Naive thymus-derived CD4-positive, alpha-beta T cell (primary cell): ENCODE measurements at regions not wholly inside any gene's neighbourhood (a gene's known extent, or its start where the extent isn't known, plus 50 kb on each side); places are given as distances from the start of the nearest gene placed in this dataset.

Experiments used
- ATAC-seq: fragments of 150-1000 bp; cut with Tn5 transposase; 2 replicates; pipeline ENCODE4 v1.10.0; 2021; ENCODE audit warnings: mild to moderate bottlenecking, moderate library complexity
- CTCF ChIA-PET: fragments of 350-600 bp; sonication (Branson Sonifier 250); formaldehyde crosslinking; loops from one replicate; lab custom pipeline; 2021; ENCODE audit warnings: antibody characterized with exemption; lab: Charles Lee
- POLR2A ChIA-PET: fragments of 350-600 bp; sonication (Branson Sonifier 250); formaldehyde crosslinking; loops from one replicate; lab custom pipeline; 2021; ENCODE audit warnings: antibody characterized with exemption, inconsistent platforms; lab: Charles Lee
- DNase-seq, 9 donors: peaks; one replicate each; pipeline versions ENCODE4 v3.0.0 to v3.0.0-alpha.2; 2020 to 2022; ENCODE audit warnings: mixed read lengths in 1 of 9
- H3K27ac ChIP-seq: one replicate; pipeline ENCODE4 v1.7.0; 2013; ENCODE audit warnings: mild to moderate bottlenecking, low read depth, low read length, moderate library complexity
- H3K27me3 ChIP-seq, 2 donors: one replicate each; pipeline ENCODE4 v1.7.0; 2013; ENCODE audit warnings: low read length in 2 of 2, mild to moderate bottlenecking in 2 of 2, moderate library complexity in 2 of 2; ENCODE audit not compliant: control insufficient read depth in 2 of 2, insufficient read depth in 2 of 2
- H3K36me3 ChIP-seq, 3 experiments: 1 replicate in 2 of 3; 2 replicates in 1 of 3; pipeline ENCODE4 v1.7.0; 2013; ENCODE audit warnings: low read length in 3 of 3, mild to moderate bottlenecking in 3 of 3, moderate library complexity in 1 of 3; ENCODE audit not compliant: insufficient read depth in 3 of 3, control insufficient read depth in 2 of 3
- H3K4me1 ChIP-seq, 2 donors: one replicate each; pipeline ENCODE4 v1.7.0; 2013; ENCODE audit warnings: low read length in 2 of 2, mild to moderate bottlenecking in 2 of 2, moderate library complexity in 1 of 2; ENCODE audit not compliant: control insufficient read depth in 2 of 2, insufficient read depth in 2 of 2
- H3K4me3 ChIP-seq: 2 replicates; pipeline ENCODE4 v1.7.0; 2013; ENCODE audit warnings: mild to moderate bottlenecking, low read length
- H3K9me3 ChIP-seq, 3 experiments: 1 replicate in 2 of 3; 2 replicates in 1 of 3; pipeline ENCODE4 v1.7.0; 2013; ENCODE audit warnings: low read length in 3 of 3; ENCODE audit not compliant: control insufficient read depth in 2 of 3
- H3K27ac Mint-ChIP-seq, 9 donors: one replicate each; pipeline ENCODE4 v1.8.0; 2020 to 2022; ENCODE audit warnings: mixed read lengths in 9 of 9, mild to moderate bottlenecking in 8 of 9, moderate library complexity in 5 of 9, inconsistent platforms in 2 of 9
- H3K27me3 Mint-ChIP-seq, 5 donors: one replicate each; pipeline ENCODE4 v1.8.0; 2021 to 2022; ENCODE audit warnings: mixed read lengths in 5 of 5, mild to moderate bottlenecking in 1 of 5
- H3K36me3 Mint-ChIP-seq, 5 donors: one replicate each; pipeline ENCODE4 v1.8.0; 2020 to 2022; ENCODE audit warnings: mixed read lengths in 5 of 5, mild to moderate bottlenecking in 3 of 5, inconsistent platforms in 1 of 5
- H3K4me1 Mint-ChIP-seq, 7 donors: one replicate each; pipeline ENCODE4 v1.8.0; 2020 to 2022; ENCODE audit warnings: mixed read lengths in 7 of 7, mild to moderate bottlenecking in 3 of 7, inconsistent platforms in 1 of 7
- H3K4me3 Mint-ChIP-seq, 10 donors: one replicate each; pipeline ENCODE4 v1.8.0; 2020 to 2022; ENCODE audit warnings: mild to moderate bottlenecking in 10 of 10, mixed read lengths in 10 of 10, moderate library complexity in 6 of 10, inconsistent platforms in 2 of 10
- H3K9me3 Mint-ChIP-seq, 11 donors: one replicate each; pipeline ENCODE4 v1.8.0; 2020 to 2022; ENCODE audit warnings: mixed read lengths in 11 of 11, mild to moderate bottlenecking in 4 of 11, inconsistent platforms in 1 of 11, moderate library complexity in 1 of 11
- intact Hi-C, 2 donors: fragments of 100-400 bp; cut with micrococcal nuclease; formaldehyde crosslinking; loops; one replicate each; pipeline ENCODE4 v1.15.1; 2023

- no peaks in the 10 kb centered on the region for H3K36me3 Mint-ChIP-seq
- H3K9me3 Mint-ChIP-seq = peaks cover 0 to 7% (median 0%) of the 10 kb centered on the region in 11 donors
- Histone ChIP-seq H3K9me3 (no peaks in the 10 kb centered on the region), H3K27ac (no peak overlapping the region), H3K4me1 (no peaks in the 10 kb centered on the region), H3K4me3 (no peak overlapping the region), H3K27me3 (no peaks in the 10 kb centered on the region), H3K36me3 (no peaks in the 10 kb centered on the region)
- DNase-seq = no peak
- ChIA-PET CTCF (no interaction called here), POLR2A (no interaction called here)
- H3K4me3 Mint-ChIP-seq = no peak overlapping the region
- ATAC-seq = no peak
- no peak overlapping the region for H3K27ac Mint-ChIP-seq
- H3K4me1 Mint-ChIP-seq = no peaks in the 10 kb centered on the region
- H3K27me3 Mint-ChIP-seq = peaks cover 0 to 16% (median 12%) of the 10 kb centered on the region in 5 donors
- intact Hi-C loops = no loop called here
These were observed 218.1 kb downstream of the SNX19 start for GRCh38 chr11:130698174-130698573.

GRCh38 chr11:130699561-130699960, 216.7 kb downstream of the SNX19 start:
- no peak for DNase-seq
- no peak overlapping the region for H3K4me3 Mint-ChIP-seq
- H3K36me3 ChIP-seq = no peaks in the 10 kb centered on the region
- POLR2A ChIA-PET = no interaction called here
- intact Hi-C loops = no loop called here
- no peaks in the 10 kb centered on the region for H3K4me1 Mint-ChIP-seq
- H3K27me3 Mint-ChIP-seq = peaks cover 0 to 23% (median 13%) of the 10 kb centered on the region in 5 donors
- CTCF ChIA-PET = no interaction called here
- peaks cover 0 to 12% (median 2%) of the 10 kb centered on the region in 11 donors for H3K9me3 Mint-ChIP-seq
- H3K27ac Mint-ChIP-seq = no peak overlapping the region
- H3K4me3 ChIP-seq = no peak overlapping the region
- H3K36me3 Mint-ChIP-seq = no peaks in the 10 kb centered on the region
- no peak for ATAC-seq
- H3K4me1 ChIP-seq = no peaks in the 10 kb centered on the region
- no peaks in the 10 kb centered on the region for H3K27me3 ChIP-seq
- H3K27ac ChIP-seq = no peak overlapping the region
- H3K9me3 ChIP-seq = no peaks in the 10 kb centered on the region

- Histone ChIP-seq H3K4me3 (no peak overlapping the region), H3K4me1 (no peaks in the 10 kb centered on the region), H3K36me3 (no peaks in the 10 kb centered on the region), H3K27me3 (no peaks in the 10 kb centered on the region), H3K27ac (no peak overlapping the region), H3K9me3 (no peaks in the 10 kb centered on the region)
- H3K36me3 Mint-ChIP-seq = no peaks in the 10 kb centered on the region
- H3K4me1 Mint-ChIP-seq = no peaks in the 10 kb centered on the region
- ATAC-seq (no peak), DNase-seq (no peak)
- intact Hi-C loops = no loop called here
- CTCF ChIA-PET = no interaction called here
- POLR2A ChIA-PET = no interaction called here
- peaks cover 0 to 12% (median 2%) of the 10 kb centered on the region in 11 donors for H3K9me3 Mint-ChIP-seq
- no peak overlapping the region for H3K27ac Mint-ChIP-seq
- H3K4me3 Mint-ChIP-seq = no peak overlapping the region
- peaks cover 0 to 20% (median 13%) of the 10 kb centered on the region in 5 donors for H3K27me3 Mint-ChIP-seq
These were observed 216.2 kb downstream of the SNX19 start for GRCh38 chr11:130700092-130700491.

- CTCF ChIA-PET = no interaction called here
- no peaks in the 10 kb centered on the region for H3K36me3 Mint-ChIP-seq
- Histone ChIP-seq H3K4me1 (no peaks in the 10 kb centered on the region), H3K27ac (no peak overlapping the region), H3K9me3 (no peaks in the 10 kb centered on the region), H3K36me3 (no peaks in the 10 kb centered on the region), H3K4me3 (no peak overlapping the region), H3K27me3 (peaks cover 0 to 3% of the 10 kb centered on the region in 2 donors)
- H3K27me3 Mint-ChIP-seq = peaks cover 0 to 28% (median 20%) of the 10 kb centered on the region in 5 donors
- POLR2A ChIA-PET = no interaction called here
- no peak overlapping the region for H3K4me3 Mint-ChIP-seq
- DNase-seq (no peak), ATAC-seq (no peak)
- peaks cover 0 to 12% (median 2%) of the 10 kb centered on the region in 11 donors for H3K9me3 Mint-ChIP-seq
- no peaks in the 10 kb centered on the region for H3K4me1 Mint-ChIP-seq
- intact Hi-C loops = no loop called here
- no peak overlapping the region for H3K27ac Mint-ChIP-seq
These were observed 212.6 kb downstream of the SNX19 start for GRCh38 chr11:130703489-130704190.

- Histone ChIP-seq H3K27me3 (peaks cover 0 to 3% of the 10 kb centered on the region in 2 donors), H3K9me3 (no peaks in the 10 kb centered on the region), H3K4me3 (no peak overlapping the region), H3K4me1 (no peaks in the 10 kb centered on the region), H3K27ac (no peak overlapping the region), H3K36me3 (no peaks in the 10 kb centered on the region)
- POLR2A ChIA-PET = no interaction called here
- H3K27me3 Mint-ChIP-seq = peaks cover 2 to 28% (median 20%) of the 10 kb centered on the region in 5 donors
- no peak overlapping the region for H3K4me3 Mint-ChIP-seq
- H3K9me3 Mint-ChIP-seq = peaks cover 0 to 12% (median 2%) of the 10 kb centered on the region in 11 donors
- intact Hi-C loops = no loop called here
- CTCF ChIA-PET = no interaction called here
- ATAC-seq (no peak), DNase-seq (no peak)
- no peaks in the 10 kb centered on the region for H3K36me3 Mint-ChIP-seq
- H3K27ac Mint-ChIP-seq = no peak overlapping the region
- H3K4me1 Mint-ChIP-seq = no peaks in the 10 kb centered on the region
These were observed 210.4 kb downstream of the SNX19 start for GRCh38 chr11:130705670-130706421.

- Mint-ChIP-seq H3K36me3 (no peaks in the 10 kb centered on the region), H3K27ac (no peak overlapping the region), H3K27me3 (peaks cover 2 to 28% (median 19%) of the 10 kb centered on the region in 5 donors), H3K4me1 (no peaks in the 10 kb centered on the region), H3K9me3 (peaks cover 0 to 12% (median 2%) of the 10 kb centered on the region in 11 donors), H3K4me3 (no peak overlapping the region)
- peaks cover 0 to 3% of the 10 kb centered on the region in 2 donors for H3K27me3 ChIP-seq
- intact Hi-C loops = no loop called here
- POLR2A ChIA-PET = no interaction called here
- ATAC-seq (no peak), DNase-seq (no peak)
- no peak overlapping the region for H3K4me3 ChIP-seq
- H3K9me3 ChIP-seq = no peaks in the 10 kb centered on the region
- H3K27ac ChIP-seq = no peak overlapping the region
- no peaks in the 10 kb centered on the region for H3K4me1 ChIP-seq
- no peaks in the 10 kb centered on the region for H3K36me3 ChIP-seq
- CTCF ChIA-PET = no interaction called here
These were observed 209.7 kb downstream of the SNX19 start for GRCh38 chr11:130706572-130706971.
